Prostate gland (tissue), 2 donors: ENCODE measurements at regions not wholly inside any gene's neighbourhood (a gene's known extent, or its start where the extent isn't known, plus 50 kb on each side); places are given as distances from the start of the nearest gene placed in this dataset.

Experiments used
- POLR2A ChIP-seq: fragments of 450-650 bp; IDR thresholded peaks from one replicate; pipeline ENCODE4 v1.6.1; 2016; ENCODE audit warnings: antibody characterized with exemption, mild to moderate bottlenecking
- TF ChIP-seq, protein P1 (sequence below), 4 experiments: fragments of 200-600 bp in 2 of 4; fragments of 450-650 bp in 2 of 4; sonication (generic) in 2 of 4; IDR thresholded peaks; 1 replicate in 3 of 4; 2 replicates in 1 of 4; pipeline ENCODE4 v1.5.1; 2016 to 2019; ENCODE audit warnings: antibody characterized with exemption in 4 of 4, mild to moderate bottlenecking in 2 of 4, moderate library complexity in 2 of 4

DNA sequence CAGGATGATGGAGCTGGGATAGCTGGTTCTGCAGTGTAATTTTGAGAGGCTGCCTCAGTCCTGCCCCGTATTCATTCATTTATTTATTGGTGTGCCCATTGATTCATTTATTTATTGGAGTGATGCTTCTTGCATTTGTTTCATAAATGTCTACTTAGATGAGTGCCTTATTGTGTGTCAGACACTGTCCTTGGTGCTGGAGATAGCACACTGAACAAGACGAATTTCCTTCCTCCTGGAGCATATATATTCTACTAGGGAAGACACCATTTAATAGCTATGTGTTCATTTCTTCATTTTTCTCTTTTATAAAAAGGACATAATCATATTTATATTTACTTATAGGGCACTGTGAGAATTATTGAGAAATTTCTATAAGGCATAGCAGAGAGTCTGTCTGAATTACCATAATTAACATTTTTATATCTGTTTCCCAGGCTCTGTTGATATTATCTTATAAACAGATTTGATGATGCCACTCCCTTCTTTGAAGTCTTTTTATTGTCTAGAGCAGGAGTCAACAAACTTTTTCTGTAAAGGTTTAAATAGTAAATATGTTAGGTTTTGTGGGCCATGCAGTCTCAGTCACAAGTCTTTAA lies 433.9 kb upstream of the ZNF608 start:
- TF ChIP-seq, protein P1, sequence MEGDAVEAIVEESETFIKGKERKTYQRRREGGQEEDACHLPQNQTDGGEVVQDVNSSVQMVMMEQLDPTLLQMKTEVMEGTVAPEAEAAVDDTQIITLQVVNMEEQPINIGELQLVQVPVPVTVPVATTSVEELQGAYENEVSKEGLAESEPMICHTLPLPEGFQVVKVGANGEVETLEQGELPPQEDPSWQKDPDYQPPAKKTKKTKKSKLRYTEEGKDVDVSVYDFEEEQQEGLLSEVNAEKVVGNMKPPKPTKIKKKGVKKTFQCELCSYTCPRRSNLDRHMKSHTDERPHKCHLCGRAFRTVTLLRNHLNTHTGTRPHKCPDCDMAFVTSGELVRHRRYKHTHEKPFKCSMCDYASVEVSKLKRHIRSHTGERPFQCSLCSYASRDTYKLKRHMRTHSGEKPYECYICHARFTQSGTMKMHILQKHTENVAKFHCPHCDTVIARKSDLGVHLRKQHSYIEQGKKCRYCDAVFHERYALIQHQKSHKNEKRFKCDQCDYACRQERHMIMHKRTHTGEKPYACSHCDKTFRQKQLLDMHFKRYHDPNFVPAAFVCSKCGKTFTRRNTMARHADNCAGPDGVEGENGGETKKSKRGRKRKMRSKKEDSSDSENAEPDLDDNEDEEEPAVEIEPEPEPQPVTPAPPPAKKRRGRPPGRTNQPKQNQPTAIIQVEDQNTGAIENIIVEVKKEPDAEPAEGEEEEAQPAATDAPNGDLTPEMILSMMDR (IDR thresholded peaks at IDR 0.05) = no peak
- TF ChIP-seq POLR2A = no peak
